Keratinocyte (primary cell): ENCODE measurements at regions not wholly inside any gene's neighbourhood (a gene's known extent, or its start where the extent isn't known, plus 50 kb on each side); places are given as distances from the start of the nearest gene placed in this dataset.
A peak's percentile ranks its signal among the peaks of the same experiment; 100 is the strongest.

Source experiments
- DNase-seq: peaks from one replicate; pipeline ENCODE4 v3.0.0-alpha.2; 2011; ENCODE audit warnings: low read depth, missing footprints, low spot score
- FAIRE-seq: peaks from 2 replicates; lab custom pipeline; 2011; peaks lifted over from hg19 to GRCh38; lab: Jason Lieb, UNC
- H2AFZ ChIP-seq: 2 replicates; pipeline ENCODE4 v1.6.0; 2012; ENCODE audit warnings: low read length, control low read depth, inconsistent platforms; ENCODE audit not compliant: control insufficient read depth
- H3K27ac ChIP-seq: 2 replicates; pipeline ENCODE4 v1.5.1; 2011; ENCODE audit warnings: low read length; ENCODE audit not compliant: control insufficient read depth, insufficient read depth
- H3K27me3 ChIP-seq: 3 replicates; pipeline ENCODE4 v1.6.0; 2011; ENCODE audit warnings: low read length; ENCODE audit not compliant: control insufficient read depth, insufficient read depth; ENCODE audit errors: extremely low read depth
- H3K36me3 ChIP-seq, 2 experiments: 2 replicates in 1 of 2; 3 replicates in 1 of 2; pipeline ENCODE4 v1.5.1; 2011; ENCODE audit warnings: low read length in 2 of 2, mild to moderate bottlenecking in 1 of 2; ENCODE audit not compliant: control insufficient read depth in 2 of 2, insufficient read depth in 2 of 2; ENCODE audit errors: extremely low read depth in 1 of 2
- H3K4me1 ChIP-seq: 3 replicates; pipeline ENCODE4 v1.5.1; 2011; ENCODE audit warnings: low read length; ENCODE audit not compliant: control insufficient read depth, insufficient read depth; ENCODE audit errors: extremely low read depth
- H3K4me2 ChIP-seq: 3 replicates; pipeline ENCODE4 v1.6.0; 2011; ENCODE audit warnings: low read depth, low read length; ENCODE audit not compliant: control insufficient read depth, insufficient read depth; ENCODE audit errors: extremely low read depth
- H3K4me3 ChIP-seq, 3 experiments: fragments of 200-600 bp in 1 of 3; sonication (generic) in 1 of 3; 2 replicates in 2 of 3; 3 replicates in 1 of 3; pipeline ENCODE4 v1.5.1; 2011 to 2016; ENCODE audit warnings: low read length in 3 of 3, mild to moderate bottlenecking in 3 of 3, control low read depth in 2 of 3, inconsistent platforms in 1 of 3, low read depth in 1 of 3, mixed read lengths in 1 of 3, mixed run types in 1 of 3, moderate library complexity in 1 of 3; ENCODE audit not compliant: control insufficient read depth in 2 of 3, insufficient read depth in 2 of 3; ENCODE audit errors: extremely low read depth in 1 of 3
- H3K79me2 ChIP-seq: 2 replicates; pipeline ENCODE4 v1.6.0; 2012; ENCODE audit warnings: low read length; ENCODE audit not compliant: control insufficient read depth, insufficient read depth
- H3K9ac ChIP-seq: 3 replicates; pipeline ENCODE4 v1.6.0; 2011; ENCODE audit warnings: low read length; ENCODE audit not compliant: control insufficient read depth, insufficient read depth; ENCODE audit errors: extremely low read depth
- H3K9me1 ChIP-seq: 3 replicates; pipeline ENCODE4 v1.6.0; 2011; ENCODE audit warnings: low read length; ENCODE audit not compliant: control insufficient read depth, insufficient read depth; ENCODE audit errors: extremely low read depth
- H3K9me3 ChIP-seq: 2 replicates; pipeline ENCODE4 v1.5.1; 2012; ENCODE audit warnings: low read depth, low read length; ENCODE audit not compliant: control insufficient read depth
- H4K20me1 ChIP-seq: 3 replicates; pipeline ENCODE4 v1.6.0; 2011; ENCODE audit warnings: low read length; ENCODE audit not compliant: control insufficient read depth, insufficient read depth; ENCODE audit errors: extremely low read depth
- EZH2 ChIP-seq: IDR thresholded peaks from one replicate; pipeline ENCODE4 v1.6.1; 2012; ENCODE audit warnings: inconsistent platforms, mild to moderate bottlenecking, low read length, moderate library complexity
- dilution Hi-C: fragments of 300-500 bp; cut with MboI; formaldehyde crosslinking; loops from one replicate; pipeline ENCODE4 v1.7.0; 2020; ENCODE audit warnings: low sequenced_read_pairs; ENCODE audit not compliant: extremely low pct_ligation_motif_present
- TF ChIP-seq, protein P1 (sequence below), 3 experiments: IDR thresholded peaks in 1 of 3; conservative IDR thresholded peaks in 1 of 3; optimal IDR thresholded peaks in 1 of 3; 2 replicates in 2 of 3; 3 replicates in 1 of 3; pipeline versions ENCODE3 to v1.5.1; 2011; ENCODE audit warnings: low read length in 3 of 3, mild to moderate bottlenecking in 3 of 3, moderate library complexity in 2 of 3, control low read depth in 1 of 3, inconsistent platforms in 1 of 3; ENCODE audit not compliant: insufficient read depth in 2 of 3; ENCODE audit errors: extremely low read depth in 1 of 3

- H3K27me3 ChIP-seq, result no peaks in the 10 kb centered on the region
- TF ChIP-seq, protein P1, sequence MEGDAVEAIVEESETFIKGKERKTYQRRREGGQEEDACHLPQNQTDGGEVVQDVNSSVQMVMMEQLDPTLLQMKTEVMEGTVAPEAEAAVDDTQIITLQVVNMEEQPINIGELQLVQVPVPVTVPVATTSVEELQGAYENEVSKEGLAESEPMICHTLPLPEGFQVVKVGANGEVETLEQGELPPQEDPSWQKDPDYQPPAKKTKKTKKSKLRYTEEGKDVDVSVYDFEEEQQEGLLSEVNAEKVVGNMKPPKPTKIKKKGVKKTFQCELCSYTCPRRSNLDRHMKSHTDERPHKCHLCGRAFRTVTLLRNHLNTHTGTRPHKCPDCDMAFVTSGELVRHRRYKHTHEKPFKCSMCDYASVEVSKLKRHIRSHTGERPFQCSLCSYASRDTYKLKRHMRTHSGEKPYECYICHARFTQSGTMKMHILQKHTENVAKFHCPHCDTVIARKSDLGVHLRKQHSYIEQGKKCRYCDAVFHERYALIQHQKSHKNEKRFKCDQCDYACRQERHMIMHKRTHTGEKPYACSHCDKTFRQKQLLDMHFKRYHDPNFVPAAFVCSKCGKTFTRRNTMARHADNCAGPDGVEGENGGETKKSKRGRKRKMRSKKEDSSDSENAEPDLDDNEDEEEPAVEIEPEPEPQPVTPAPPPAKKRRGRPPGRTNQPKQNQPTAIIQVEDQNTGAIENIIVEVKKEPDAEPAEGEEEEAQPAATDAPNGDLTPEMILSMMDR (optimal IDR thresholded peaks at IDR 0.05 in 1 of 3, IDR thresholded peaks at IDR 0.05 in 1 of 3, conservative IDR thresholded peaks at IDR 0.05 in 1 of 3; ENCODE audit: extremely low read depth in 1 of 3, insufficient read depth in 2 of 3, low read length in 3 of 3), result no peak
- no peak for TF ChIP-seq EZH2
- no peaks in the 10 kb centered on the region for H3K9me3 ChIP-seq
- no peak overlapping the region for H3K9ac ChIP-seq
- DNase-seq (no peak), FAIRE-seq (no peak)
- no peaks in the 10 kb centered on the region for H4K20me1 ChIP-seq
- H3K27ac ChIP-seq, result no peak overlapping the region
- peaks cover 5% of the 10 kb centered on the region for H3K4me1 ChIP-seq
- no peak overlapping the region for H2AFZ ChIP-seq
- no peaks in the 10 kb centered on the region for H3K9me1 ChIP-seq
- no peak overlapping the region for H3K4me2 ChIP-seq
- dilution Hi-C loops, result no loop called here
- H3K4me3 ChIP-seq, result no peak overlapping the region
- H3K79me2 ChIP-seq, result no peaks in the 10 kb centered on the region
- no peaks in the 10 kb centered on the region for H3K36me3 ChIP-seq
Measured at GRCh38 chr22:22143448-22143847, 101.1 kb upstream of the VPREB1 start.

DNA sequence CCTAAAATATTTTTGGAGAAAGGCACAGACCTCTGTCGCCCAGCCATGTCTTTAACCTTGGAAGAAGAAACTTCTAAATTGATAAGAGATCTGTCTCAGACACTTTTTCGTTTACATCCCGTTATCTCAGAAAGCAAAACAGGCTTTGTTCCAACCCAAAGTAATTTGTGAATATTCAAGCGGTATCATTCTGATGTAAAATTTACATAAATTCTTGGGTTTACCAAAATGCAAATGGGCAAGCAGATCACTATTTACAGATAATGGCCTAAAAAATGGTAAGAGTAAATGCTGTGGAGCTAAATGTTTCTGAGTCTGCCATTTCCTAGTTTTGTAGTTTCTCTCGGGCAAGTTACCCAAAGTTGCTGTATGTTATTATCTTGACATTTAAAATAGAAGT lies 101.9 kb upstream of the VPREB1 start:
- Histone ChIP-seq H3K27ac (no peak overlapping the region), H3K36me3 (no peaks in the 10 kb centered on the region)
- no peak for FAIRE-seq

More for the DNA sequence above, 101.9 kb upstream of the VPREB1 start:
- Histone ChIP-seq H3K4me3 (no peak overlapping the region), H3K9me1 (no peaks in the 10 kb centered on the region), H3K79me2 (no peaks in the 10 kb centered on the region), H3K4me1 (peaks cover 5% of the 10 kb centered on the region), H3K9me3 (no peaks in the 10 kb centered on the region), H4K20me1 (no peaks in the 10 kb centered on the region), H3K9ac (no peak overlapping the region), H3K4me2 (peak overlapping the region; percentile 67), H3K27me3 (no peaks in the 10 kb centered on the region), H2AFZ (no peak overlapping the region)
- DNase-seq, result no peak
- dilution Hi-C loops, result no loop called here
- TF ChIP-seq EZH2, result no peak
- TF ChIP-seq, protein P1 (optimal IDR thresholded peaks at IDR 0.05 in 1 of 3, IDR thresholded peaks at IDR 0.05 in 1 of 3, conservative IDR thresholded peaks at IDR 0.05 in 1 of 3; ENCODE audit: extremely low read depth in 1 of 3, insufficient read depth in 2 of 3, low read length in 3 of 3), result no peak
